ENCODE measurements at regions not wholly inside any gene's neighbourhood (a gene's known extent, or its start where the extent isn't known, plus 50 kb on each side); places are given as distances from the start of the nearest gene placed in this dataset.
"Not testable (repeated sequence)": the region's sequence is repeated elsewhere in the genome, so short reads cannot be mapped to it uniquely, and the experiment has no call there.

GRCh38 chr16:70023207-70023606 lies 72.1 kb downstream of the CLEC18A start:
- TF ChIP-seq SP1 (IDR thresholded peaks at IDR 0.05); ARNT (IDR thresholded peaks at IDR 0.05); FOXM1 (IDR thresholded peaks at IDR 0.05; ENCODE audit: borderline replicate concordance); ELF4 (IDR thresholded peaks at IDR 0.05); TARDBP (IDR thresholded peaks at IDR 0.05); L3MBTL2 (conservative IDR thresholded peaks at IDR 0.05); ZNF384 (IDR thresholded peaks at IDR 0.05); FOXK2 (IDR thresholded peaks at IDR 0.05); HDGF (IDR thresholded peaks at IDR 0.05; ENCODE audit: borderline replicate concordance); CTBP1 (IDR thresholded peaks at IDR 0.05; ENCODE audit: borderline replicate concordance); NFRKB (IDR thresholded peaks at IDR 0.05): not testable (repeated sequence)

Data from HEK293T (cell line).